HepG2 (cell line): ENCODE measurements at regions not wholly inside any gene's neighbourhood (a gene's known extent, or its start where the extent isn't known, plus 50 kb on each side); places are given as distances from the start of the nearest gene placed in this dataset.

ENCODE experiments used
- ATAC-seq: fragments of 200-7000 bp; cut with Tn5 transposase; 3 replicates; pipeline ENCODE4 v1.9.1; 2020; ENCODE audit warnings: mild to moderate bottlenecking, moderate library complexity
- BruUV-seq: library from RNA; stranded (reverse); fragments of 400-500 nt; replicated peaks from 2 replicates; lab custom pipeline; 2021; lab: Mats Ljungman, UMichigan
- CTCF ChIA-PET: fragments of 300-600 bp; formaldehyde crosslinking; extraction: SDS; loops from one replicate; lab custom pipeline; 2021; ENCODE audit warnings: low total read pairs, inconsistent platforms, low intra/inter-chr PET ratio; lab: Yijun Ruan, JAX
- POLR2A ChIA-PET: fragments of 350-600 bp; sonication (Branson Sonifier 250); formaldehyde crosslinking; loops from one replicate; lab custom pipeline; 2020; ENCODE audit warnings: antibody characterized with exemption, inconsistent platforms; lab: Yijun Ruan, JAX
- DNase-seq: peaks from one replicate; pipeline ENCODE4 v3.0.0-alpha.2; 2015; ENCODE audit warnings: low spot score
- FAIRE-seq: peaks from 3 replicates; lab custom pipeline; 2011; peaks lifted over from hg19 to GRCh38; lab: Jason Lieb, UNC
- H2AFZ ChIP-seq: one replicate; pipeline ENCODE4 v1.6.1; 2011; ENCODE audit warnings: low read length, inconsistent platforms
- H3K27ac ChIP-seq: fragments of 300-600 bp; 3 replicates; pipeline ENCODE4 v1.8.0; 2011; ENCODE audit warnings: mixed run types, mild to moderate bottlenecking, mixed read lengths, low read length, inconsistent platforms; ENCODE audit not compliant: insufficient read depth; ENCODE audit errors: extremely low read length
- H3K27me3 ChIP-seq, 2 experiments: fragments of 200-600 bp in 1 of 2; 2 replicates in 1 of 2; 3 replicates in 1 of 2; pipeline versions ENCODE4 v1.6.0 to v1.8.0; 2011; ENCODE audit warnings: low read length in 2 of 2, mild to moderate bottlenecking in 2 of 2, moderate library complexity in 2 of 2, inconsistent platforms in 1 of 2; ENCODE audit not compliant: insufficient read depth in 2 of 2, control insufficient read depth in 1 of 2
- H3K36me3 ChIP-seq, 2 experiments: fragments of 200-600 bp in 1 of 2; replicated peaks in 1 of 2; 2 replicates in 1 of 2; 3 replicates in 1 of 2; pipeline versions ENCODE4 v1.5.1 to v1.8.0; 2011; ENCODE audit warnings: low read length in 2 of 2, inconsistent platforms in 1 of 2; ENCODE audit not compliant: insufficient read depth in 2 of 2, control insufficient read depth in 1 of 2
- H3K4me1 ChIP-seq: 2 replicates; pipeline ENCODE4 v1.5.1; 2012; ENCODE audit warnings: low read length, inconsistent platforms; ENCODE audit not compliant: insufficient read depth
- H3K4me2 ChIP-seq: 2 replicates; pipeline ENCODE4 v1.6.0; 2011; ENCODE audit warnings: low read depth, low read length, inconsistent platforms
- H3K4me3 ChIP-seq, 3 experiments: fragments of 200-600 bp in 1 of 3; sonication (generic), shearing (Covaris generic) in 1 of 3; replicated peaks in 1 of 3; 2 replicates each; pipeline ENCODE4 v1.5.1; 2011 to 2016; ENCODE audit warnings: low read length in 3 of 3, inconsistent platforms in 2 of 3, low read depth in 2 of 3, mild to moderate bottlenecking in 2 of 3, control low read depth in 1 of 3, mixed read lengths in 1 of 3; ENCODE audit not compliant: insufficient read depth in 1 of 3
- H3K79me2 ChIP-seq: one replicate; pipeline ENCODE4 v1.6.1; 2011; ENCODE audit warnings: low read length, inconsistent platforms; ENCODE audit not compliant: insufficient read depth
- H3K9ac ChIP-seq: 2 replicates; pipeline ENCODE4 v1.6.0; 2011; ENCODE audit warnings: mild to moderate bottlenecking, low read depth, low read length, inconsistent platforms; ENCODE audit not compliant: insufficient read depth
- H3K9me3 ChIP-seq: 2 replicates; pipeline ENCODE4 v1.5.1; 2012; ENCODE audit warnings: mild to moderate bottlenecking, low read length
- H4K20me1 ChIP-seq: 2 replicates; pipeline ENCODE4 v1.6.0; 2011; ENCODE audit warnings: inconsistent platforms, mild to moderate bottlenecking, low read length, moderate library complexity; ENCODE audit not compliant: insufficient read depth
- GFI1 ChIP-seq: sonication (generic); formaldehyde crosslinking; IDR thresholded peaks from 2 replicates; pipeline ENCODE4 v1.5.0; 2020; ENCODE audit warnings: missing genetic modification reagents, mild to moderate bottlenecking, borderline replicate concordance
- GMEB1 ChIP-seq: sonication (generic); formaldehyde crosslinking; IDR thresholded peaks from 2 replicates; pipeline ENCODE4 v1.5.1; 2020; ENCODE audit warnings: missing genetic modification reagents, mild to moderate bottlenecking, borderline replicate concordance
- MED8 ChIP-seq: sonication (generic); formaldehyde crosslinking; IDR thresholded peaks from 2 replicates; pipeline ENCODE4 v1.8.1; 2023; ENCODE audit warnings: mild to moderate bottlenecking, missing genetic modification reagents; ENCODE audit not compliant: insufficient replicate concordance
- NFIB ChIP-seq: sonication (generic); formaldehyde crosslinking; IDR thresholded peaks from 2 replicates; pipeline ENCODE4 v1.9.0; 2021; ENCODE audit warnings: missing genetic modification reagents, mild to moderate bottlenecking, borderline replicate concordance
- TARDBP ChIP-seq: sonication (generic); formaldehyde crosslinking; IDR thresholded peaks from 2 replicates; pipeline ENCODE4 v1.8.0; 2022; ENCODE audit warnings: mild to moderate bottlenecking, missing genetic modification reagents
- TBL1XR1 ChIP-seq: fragments of 150-350 bp; IDR thresholded peaks from 2 replicates; pipeline ENCODE4 v1.6.1; 2014; ENCODE audit warnings: borderline replicate concordance, low read length; ENCODE audit not compliant: partially characterized antibody
- ZNF432 ChIP-seq: sonication (generic); formaldehyde crosslinking; IDR thresholded peaks from 2 replicates; pipeline ENCODE4 v1.5.0; 2020; ENCODE audit warnings: missing genetic modification reagents, mild to moderate bottlenecking, borderline replicate concordance
- WGBS: methylation state at CpG from one replicate; pipeline ENCODE4 v1.1.6; 2017; ENCODE audit warnings: low lambda C conversion rate; 5-methylcytosine and 5-hydroxymethylcytosine counted together
- in situ Hi-C: cut with HindIII; loops from 2 replicates; pipeline ENCODE4 v1.10.0; 2017; ENCODE audit warnings: low pct_unique_long_range_greater_than_20kb; ENCODE audit not compliant: extremely low pct_ligation_motif_present
- intact Hi-C: fragments of 100-400 bp; cut with micrococcal nuclease; formaldehyde crosslinking; loops from one replicate; pipeline ENCODE4 v1.10.0; 2022; ENCODE audit not compliant: unreplicated experiment
- TF ChIP-seq, protein P1 (sequence below): sonication (generic); formaldehyde crosslinking; IDR thresholded peaks from 2 replicates; pipeline ENCODE4 v1.8.1; 2023; ENCODE audit warnings: mild to moderate bottlenecking, missing genetic modification reagents
- TF ChIP-seq, protein P2 (sequence below): sonication (generic); formaldehyde crosslinking; IDR thresholded peaks from 2 replicates; pipeline ENCODE4 v1.5.0; 2020; ENCODE audit warnings: missing genetic modification reagents

DNA sequence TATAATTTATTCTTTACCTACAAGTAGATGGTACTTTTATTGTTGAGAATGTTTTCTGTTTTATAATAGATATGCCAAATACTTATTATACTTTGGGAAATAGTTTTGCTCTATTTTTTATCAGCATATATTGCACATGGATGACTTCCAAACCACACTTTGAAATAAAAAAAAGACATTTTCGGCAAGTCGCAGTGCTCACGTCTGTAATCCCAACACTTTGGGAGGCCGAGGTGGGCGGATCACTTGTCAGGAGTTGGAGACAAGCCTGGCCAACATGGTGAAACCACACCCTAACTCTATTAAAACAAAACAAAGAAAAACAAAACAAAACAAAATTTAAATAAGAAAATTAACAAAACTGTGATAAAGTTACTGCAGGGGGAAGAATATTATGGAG is 983.9 kb upstream of the CNTN5 start:
- H3K4me3 ChIP-seq, result no peak overlapping the region
- TF ChIP-seq NFIB (CRISPR knock-in tag) (no peak), TBL1XR1 (no peak)
- H4K20me1 ChIP-seq, result no peaks in the 10 kb centered on the region
- CTCF ChIA-PET, result no interaction called here
- H3K4me2 ChIP-seq, result no peak overlapping the region
- H3K9ac ChIP-seq, result no peak overlapping the region
- 1% methylated on average over 5 of the region's 5 CpGs for WGBS
- no TSS peak for BruUV-seq
- POLR2A ChIA-PET, result no interaction called here
- H3K27me3 ChIP-seq, result no peaks in the 10 kb centered on the region
- in situ Hi-C loops, result no loop called here
- H3K27ac ChIP-seq, result no peak overlapping the region
- no peaks in the 10 kb centered on the region for H3K79me2 ChIP-seq
- H3K9me3 ChIP-seq, result no peaks in the 10 kb centered on the region
- ATAC-seq (no peak), DNase-seq (no peak), FAIRE-seq (no peak)
- H3K36me3 ChIP-seq, result no peaks in the 10 kb centered on the region
- intact Hi-C loops, result no loop called here
- no peak overlapping the region for H2AFZ ChIP-seq
- H3K4me1 ChIP-seq, result no peaks in the 10 kb centered on the region

DNA sequence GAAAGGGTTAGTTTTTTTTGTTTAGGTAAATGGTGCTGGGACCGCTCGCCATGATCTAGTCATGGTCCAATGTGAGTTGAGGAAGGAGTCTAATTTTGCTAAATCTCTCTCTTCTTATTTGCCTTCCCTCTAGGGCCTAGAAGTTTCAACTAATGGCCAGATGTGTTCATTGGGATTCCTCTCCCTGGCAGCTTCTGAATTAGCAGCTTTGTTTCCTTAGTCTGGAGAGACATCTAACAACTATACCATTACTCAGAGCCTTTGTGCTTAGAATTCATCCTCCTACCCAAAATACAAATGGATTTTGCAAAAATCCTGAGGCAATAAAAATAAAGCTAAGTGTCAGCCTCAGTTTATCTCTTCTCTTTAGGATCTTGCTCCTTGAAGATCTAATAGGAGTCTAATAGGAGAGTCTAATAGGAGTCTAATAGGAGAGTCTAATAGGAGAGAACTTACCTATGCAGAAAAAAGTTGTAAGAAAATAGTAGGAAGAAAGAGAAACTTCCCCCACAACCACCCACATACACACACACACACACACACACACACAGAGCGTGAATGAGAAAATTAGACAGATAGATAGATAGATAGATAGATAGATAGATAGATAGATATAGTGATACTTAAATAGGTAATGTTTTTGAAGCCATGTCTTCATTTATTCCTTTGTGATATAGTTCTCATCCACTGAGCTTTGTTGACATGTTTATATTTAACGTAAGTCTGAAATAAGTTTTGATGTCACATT is 980.5 kb upstream of the CNTN5 start:
- no peak overlapping the region for H3K4me3 ChIP-seq
- H3K4me1 ChIP-seq, result no peaks in the 10 kb centered on the region
- no peak overlapping the region for H3K4me2 ChIP-seq
- H2AFZ ChIP-seq, result no peak overlapping the region
- WGBS, result 13% methylated on average over 4 of the region's 4 CpGs
- TF ChIP-seq ZNF432 (CRISPR knock-in tag), result no peak
- TF ChIP-seq, protein P1, sequence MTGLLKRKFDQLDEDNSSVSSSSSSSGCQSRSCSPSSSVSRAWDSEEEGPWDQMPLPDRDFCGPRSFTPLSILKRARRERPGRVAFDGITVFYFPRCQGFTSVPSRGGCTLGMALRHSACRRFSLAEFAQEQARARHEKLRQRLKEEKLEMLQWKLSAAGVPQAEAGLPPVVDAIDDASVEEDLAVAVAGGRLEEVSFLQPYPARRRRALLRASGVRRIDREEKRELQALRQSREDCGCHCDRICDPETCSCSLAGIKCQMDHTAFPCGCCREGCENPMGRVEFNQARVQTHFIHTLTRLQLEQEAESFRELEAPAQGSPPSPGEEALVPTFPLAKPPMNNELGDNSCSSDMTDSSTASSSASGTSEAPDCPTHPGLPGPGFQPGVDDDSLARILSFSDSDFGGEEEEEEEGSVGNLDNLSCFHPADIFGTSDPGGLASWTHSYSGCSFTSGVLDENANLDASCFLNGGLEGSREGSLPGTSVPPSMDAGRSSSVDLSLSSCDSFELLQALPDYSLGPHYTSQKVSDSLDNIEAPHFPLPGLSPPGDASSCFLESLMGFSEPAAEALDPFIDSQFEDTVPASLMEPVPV (CRISPR knock-in tag), result no peak
- no peak for TF ChIP-seq MED8
- TF ChIP-seq GFI1 (CRISPR knock-in tag), result no peak
- TF ChIP-seq, protein P2, sequence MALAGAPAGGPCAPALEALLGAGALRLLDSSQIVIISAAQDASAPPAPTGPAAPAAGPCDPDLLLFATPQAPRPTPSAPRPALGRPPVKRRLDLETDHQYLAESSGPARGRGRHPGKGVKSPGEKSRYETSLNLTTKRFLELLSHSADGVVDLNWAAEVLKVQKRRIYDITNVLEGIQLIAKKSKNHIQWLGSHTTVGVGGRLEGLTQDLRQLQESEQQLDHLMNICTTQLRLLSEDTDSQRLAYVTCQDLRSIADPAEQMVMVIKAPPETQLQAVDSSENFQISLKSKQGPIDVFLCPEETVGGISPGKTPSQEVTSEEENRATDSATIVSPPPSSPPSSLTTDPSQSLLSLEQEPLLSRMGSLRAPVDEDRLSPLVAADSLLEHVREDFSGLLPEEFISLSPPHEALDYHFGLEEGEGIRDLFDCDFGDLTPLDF (CRISPR knock-in tag), result no peak
- TF ChIP-seq TARDBP, result no peak
- TF ChIP-seq GMEB1 (CRISPR knock-in tag), result no peak
- ChIA-PET POLR2A (no interaction called here), CTCF (no interaction called here)
- no peaks in the 10 kb centered on the region for H3K27me3 ChIP-seq
- H3K27ac ChIP-seq, result no peak overlapping the region
- BruUV-seq, result no TSS peak
- H4K20me1 ChIP-seq, result no peaks in the 10 kb centered on the region
- no peak for DNase-seq
- in situ Hi-C loops, result no loop called here
- no peaks in the 10 kb centered on the region for H3K9me3 ChIP-seq
- intact Hi-C loops, result no loop called here
- no peaks in the 10 kb centered on the region for H3K79me2 ChIP-seq
- FAIRE-seq, result no peak
- ATAC-seq, result no peak
- no peaks in the 10 kb centered on the region for H3K36me3 ChIP-seq
- no peak overlapping the region for H3K9ac ChIP-seq
